GM21717 (cell line): ENCODE measurements at regions not wholly inside any gene's neighbourhood (a gene's known extent, or its start where the extent isn't known, plus 50 kb on each side); places are given as distances from the start of the nearest gene placed in this dataset.
"Not testable (repeated sequence)": the region's sequence is repeated elsewhere in the genome, so short reads cannot be mapped to it uniquely, and the experiment has no call there.

Source experiments
- ATAC-seq: cut with Tn5 transposase; IDR thresholded peaks from one replicate; pipeline ENCODE4 v1.9.1; 2021; ENCODE audit warnings: mild to moderate bottlenecking, moderate library complexity; ENCODE audit not compliant: unreplicated experiment

DNA sequence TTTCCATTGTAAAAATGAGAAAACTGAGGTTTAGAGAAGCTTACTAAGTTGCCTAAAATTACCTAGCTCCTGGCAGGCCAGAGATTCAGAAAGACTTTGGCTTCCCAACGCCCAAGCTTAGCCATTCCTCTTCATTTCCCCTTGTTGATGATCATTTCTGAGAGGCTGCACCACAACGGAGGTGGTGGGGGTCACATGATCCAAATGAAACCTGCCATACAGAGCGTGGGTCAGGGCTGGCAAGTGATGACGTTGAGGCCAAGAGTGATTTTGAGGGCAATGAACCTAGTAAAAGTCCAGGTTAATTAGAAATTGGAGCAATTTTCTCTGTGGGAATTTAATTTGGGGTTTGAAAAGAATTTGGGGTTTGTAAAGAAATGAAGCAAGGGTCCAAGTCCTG lies 109.9 kb downstream of the TMEM182 start:
- ATAC-seq: no peak

DNA sequence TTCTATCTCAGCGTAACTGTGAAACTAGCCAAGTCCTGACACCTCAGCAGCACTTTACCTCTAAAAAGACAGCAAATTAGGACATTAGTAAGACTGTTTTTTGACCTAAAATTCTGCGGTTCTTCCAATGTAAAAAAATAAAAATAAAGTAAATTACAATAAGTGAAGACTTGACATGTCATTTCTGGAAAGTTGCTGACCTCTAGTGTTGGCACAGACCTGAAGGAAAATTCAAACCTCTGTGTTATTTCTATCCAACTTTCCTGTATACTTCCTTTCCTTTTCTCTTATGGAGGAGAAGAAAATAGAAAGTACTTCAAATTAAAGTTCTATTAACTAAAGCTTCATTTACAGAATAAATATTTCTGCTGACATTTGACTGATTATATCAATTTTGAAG lies 110.6 kb downstream of the TMEM182 start:
- no peak for ATAC-seq

DNA sequence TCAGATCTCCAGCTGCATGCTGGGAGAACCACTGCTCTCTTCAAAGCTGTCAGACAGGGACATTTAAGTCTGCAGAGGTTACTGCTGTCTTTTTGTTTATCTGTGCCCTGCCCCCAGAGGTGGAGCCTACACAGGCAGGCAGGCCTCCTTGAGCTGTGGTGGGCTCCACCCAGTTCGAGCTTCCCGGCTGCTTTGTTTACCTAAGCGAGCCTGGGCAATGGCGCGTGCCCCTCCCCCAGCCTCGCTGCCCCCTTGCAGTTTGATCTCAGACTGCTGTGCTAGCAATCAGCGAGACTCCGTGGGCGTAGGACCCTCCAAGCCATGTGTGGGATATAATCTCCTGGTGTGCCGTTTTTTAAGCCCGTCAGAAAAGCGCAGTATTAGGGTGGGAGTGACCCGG lies 117.7 kb downstream of the TMEM182 start:
- not testable (repeated sequence) for ATAC-seq

DNA sequence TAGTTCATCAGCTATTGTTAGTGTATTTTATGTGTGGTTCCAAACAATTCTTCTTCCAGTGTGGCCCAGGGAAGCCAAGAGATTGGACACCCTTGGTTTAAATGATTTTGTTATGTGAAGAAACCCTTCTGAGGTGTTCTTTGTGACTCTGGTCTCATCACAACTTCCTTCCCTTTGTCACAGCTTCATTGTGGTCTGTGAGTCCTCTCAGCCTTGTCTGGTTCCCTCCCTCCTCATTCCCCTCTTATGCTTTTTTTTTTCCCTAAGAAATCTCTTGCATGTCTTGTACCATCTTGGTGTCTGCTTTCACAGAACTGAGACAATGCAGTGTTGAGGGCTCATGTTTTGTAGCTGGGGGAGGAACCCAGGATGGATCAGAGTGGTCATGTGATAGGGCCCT lies 118.9 kb downstream of the TMEM182 start:
- no peak for ATAC-seq

DNA sequence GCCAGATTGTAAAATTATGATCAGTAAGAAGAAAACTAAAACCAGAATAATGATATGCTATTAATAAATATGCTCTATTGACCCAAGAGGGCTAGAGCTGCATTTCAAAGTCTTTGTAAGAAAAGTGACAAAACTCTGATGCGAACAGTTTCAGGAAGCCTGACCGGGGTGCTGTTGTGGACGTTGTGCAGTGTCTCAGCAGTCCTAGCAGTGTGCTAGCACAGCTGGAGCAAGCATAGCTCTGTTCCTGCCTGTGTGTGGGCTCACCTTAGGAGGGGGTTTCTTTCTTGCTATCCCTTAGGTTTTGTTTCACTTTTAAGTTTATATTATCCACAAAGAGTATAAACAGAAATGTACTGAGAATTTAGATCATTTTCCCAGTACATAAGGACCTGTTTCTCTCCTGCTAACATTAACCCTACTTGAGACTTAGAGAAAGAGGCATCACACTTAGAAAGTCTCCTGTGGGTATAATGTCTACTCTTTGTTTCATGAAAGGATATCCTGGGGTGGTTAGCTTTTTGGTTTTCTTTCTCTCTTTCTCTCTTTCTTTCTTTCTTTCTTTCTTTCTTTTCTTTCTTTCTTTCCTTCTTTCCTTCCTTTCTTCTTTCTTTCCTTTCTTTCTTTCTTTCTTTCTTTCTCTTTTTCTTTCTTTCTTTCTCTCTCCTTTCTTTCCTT lies 124.5 kb downstream of the TMEM182 start:
- no peak for ATAC-seq

DNA sequence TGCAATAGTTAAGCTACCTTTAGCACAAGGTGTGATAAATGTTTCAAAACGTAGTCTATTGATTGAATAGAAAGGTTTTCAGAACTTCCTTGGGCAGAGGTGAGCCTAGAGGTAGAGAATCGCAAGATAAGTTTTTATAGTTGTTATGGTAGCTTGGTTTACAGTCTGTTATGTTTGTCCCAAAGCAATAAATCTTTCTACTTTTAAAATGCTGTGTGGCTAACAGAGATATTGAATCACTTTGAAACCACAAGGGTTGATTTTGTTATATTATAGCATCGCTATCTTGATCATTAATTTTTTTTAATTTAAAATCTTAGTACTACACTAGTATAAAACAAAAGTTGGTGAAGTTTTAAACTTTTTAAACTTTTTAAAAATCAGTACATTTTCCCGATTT lies 126.7 kb downstream of the TMEM182 start:
- ATAC-seq: no peak

DNA sequence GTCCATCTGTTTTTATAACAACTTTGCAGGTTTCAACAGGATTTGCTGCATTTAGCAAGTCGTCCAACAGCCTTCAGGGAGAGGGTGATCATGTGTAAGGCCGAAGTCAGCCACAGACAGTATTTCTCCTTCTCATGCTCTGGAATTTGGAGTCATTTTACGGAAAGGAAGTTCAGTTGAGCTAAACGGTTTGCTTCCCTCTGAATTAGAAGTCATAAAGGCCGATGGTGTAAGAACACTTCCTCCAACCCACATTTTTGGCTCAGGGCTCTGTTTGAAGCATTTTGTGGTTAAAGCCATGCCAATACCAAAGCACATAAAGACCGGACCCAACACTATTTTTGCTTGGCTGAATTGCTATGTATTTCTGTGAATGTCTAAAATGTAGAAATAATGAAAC lies 129.5 kb downstream of the TMEM182 start:
- ATAC-seq: no peak

DNA sequence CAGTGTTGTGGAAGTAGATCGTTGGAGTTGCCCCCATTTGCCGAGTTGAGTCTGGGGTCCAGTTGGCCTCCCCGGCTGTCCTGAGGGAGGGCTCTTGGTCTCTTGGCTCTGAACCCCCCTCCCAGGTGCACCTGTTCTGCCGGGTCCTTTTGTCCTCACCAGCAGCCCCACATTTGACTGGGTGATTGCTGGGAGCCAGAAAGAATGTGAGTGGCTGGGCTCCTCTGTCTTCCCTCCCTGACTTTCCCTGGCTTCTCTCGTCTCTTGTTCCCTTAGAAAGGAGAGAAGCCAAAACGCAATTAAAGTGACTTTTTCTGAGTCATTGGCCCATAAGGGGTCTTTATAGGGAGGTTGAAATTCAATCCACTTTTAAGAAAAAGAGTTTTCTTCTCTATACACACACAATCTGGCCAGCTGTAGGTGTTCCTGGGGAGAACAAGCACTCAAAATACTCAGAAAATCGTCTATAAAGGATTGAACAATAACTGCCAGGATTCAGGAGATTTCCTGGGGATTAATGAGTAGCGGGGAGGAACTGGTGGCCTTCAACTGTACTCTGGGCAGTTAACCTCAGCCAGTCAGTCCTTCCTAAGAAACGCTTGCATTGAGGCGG lies 131.0 kb downstream of the TMEM182 start:
- ATAC-seq: no peak

DNA sequence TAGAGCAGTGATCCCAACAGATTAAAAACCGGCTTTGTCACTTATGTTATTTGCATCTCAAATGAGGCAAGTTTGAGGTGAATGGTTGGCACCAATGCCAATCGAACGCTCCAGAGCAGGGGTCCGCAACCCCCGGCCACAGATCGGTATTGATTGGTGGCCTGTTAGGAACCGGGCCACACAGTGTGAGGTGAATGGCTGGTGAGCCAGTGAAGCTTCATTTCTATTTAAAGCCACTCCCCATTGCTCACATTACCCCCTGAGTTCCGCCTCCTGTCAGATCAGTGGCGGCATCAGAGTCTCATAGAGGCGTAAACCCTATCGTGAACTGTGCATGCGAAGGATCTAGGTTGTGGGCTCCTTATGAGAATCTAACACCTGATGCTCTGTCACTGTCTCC lies 132.0 kb downstream of the TMEM182 start:
- no peak for ATAC-seq

DNA sequence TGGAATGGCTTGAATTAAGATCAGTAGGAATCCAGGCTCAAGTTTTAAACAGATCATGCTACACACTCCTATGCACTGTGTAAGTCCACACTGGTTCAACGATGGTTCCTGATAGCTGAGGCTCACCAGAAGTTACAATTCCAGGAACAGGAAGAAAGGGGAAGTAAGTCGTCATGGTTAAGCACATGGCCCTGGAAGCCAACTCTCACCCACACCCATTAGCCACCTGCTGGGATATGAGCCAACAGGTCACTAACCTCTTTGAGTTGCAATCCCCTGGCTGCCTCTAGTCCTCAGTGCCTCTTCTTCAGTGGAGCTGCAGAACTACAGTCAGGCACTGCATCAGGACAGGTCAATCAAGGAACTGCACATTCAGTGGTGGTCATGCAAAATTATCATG lies 133.5 kb downstream of the TMEM182 start:
- ATAC-seq: no peak

DNA sequence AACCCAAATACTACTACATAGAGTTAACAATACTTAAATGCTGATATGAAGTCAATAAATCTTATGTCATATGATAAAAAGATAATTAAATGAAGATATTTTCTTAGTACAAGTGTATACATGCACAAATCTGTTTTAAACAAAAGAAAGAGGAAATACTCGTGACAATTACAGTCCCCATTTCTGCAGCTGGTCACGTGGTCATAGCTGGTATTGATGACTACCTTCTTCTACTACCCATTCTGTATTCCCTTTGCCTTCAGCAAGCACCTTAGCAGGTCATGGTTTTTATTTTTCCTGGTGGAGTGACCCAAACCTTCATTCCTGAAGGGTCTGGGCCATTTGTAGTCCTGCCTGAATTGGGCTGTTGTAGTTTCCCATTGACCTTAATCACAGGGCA lies 147.4 kb downstream of the TMEM182 start:
- not testable (repeated sequence) for ATAC-seq

DNA sequence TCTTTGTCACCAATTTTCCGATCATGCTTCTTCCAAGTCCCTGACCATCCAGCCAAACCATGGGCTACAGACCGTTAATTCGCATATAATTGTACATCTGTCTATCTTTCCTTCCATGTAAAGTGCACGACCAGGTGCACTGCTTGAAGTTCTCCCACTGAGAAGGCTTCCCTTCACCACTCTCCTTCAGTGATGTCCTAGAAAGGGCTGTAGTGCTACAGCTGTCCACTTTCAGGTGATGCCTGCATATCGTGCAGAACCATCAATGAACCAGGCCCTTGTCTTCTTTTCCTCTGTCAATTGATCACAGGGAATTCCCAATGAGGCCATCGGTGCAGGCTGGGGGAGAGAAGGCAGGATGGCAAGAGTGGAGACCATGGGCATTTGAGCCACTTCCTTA lies 148.9 kb downstream of the TMEM182 start:
- no peak for ATAC-seq

DNA sequence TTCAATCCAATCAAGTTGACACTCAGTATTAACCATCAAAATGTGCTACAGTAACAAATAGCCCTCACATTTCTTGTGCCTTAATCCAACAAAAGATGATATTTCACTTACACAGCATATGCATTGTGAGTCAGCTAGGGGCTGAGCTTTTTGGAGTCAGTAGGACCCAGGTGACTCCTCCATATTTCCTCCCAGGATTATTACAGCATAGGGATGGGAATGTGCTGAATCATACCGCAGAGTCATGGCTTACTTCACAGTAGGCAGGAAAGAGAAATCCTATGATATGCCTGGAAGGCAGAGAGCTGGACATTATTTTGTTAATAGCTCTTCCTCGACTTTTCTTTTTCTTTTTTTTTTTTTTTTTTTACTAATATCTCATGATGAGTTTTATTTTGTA lies 153.3 kb downstream of the TMEM182 start:
- no peak for ATAC-seq

DNA sequence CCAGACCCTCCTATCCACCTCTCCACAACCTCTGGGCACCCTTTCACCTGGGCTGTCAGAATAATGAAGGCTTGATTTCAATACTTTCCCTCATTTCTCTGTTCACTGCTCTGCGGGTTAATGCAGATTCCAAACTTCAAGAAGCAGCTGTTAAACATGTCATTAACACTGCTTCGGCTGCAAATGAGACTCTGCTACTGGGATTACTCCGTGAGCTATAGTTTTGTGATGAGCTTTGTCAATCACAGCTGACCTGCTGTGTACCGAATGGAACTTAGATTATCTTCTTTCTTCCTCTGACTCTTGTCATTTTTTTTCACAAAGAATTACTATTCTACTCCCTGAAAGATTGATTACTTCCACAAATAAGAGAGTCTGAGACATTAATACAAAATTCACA lies 160.5 kb downstream of the TMEM182 start:
- ATAC-seq: no peak

DNA sequence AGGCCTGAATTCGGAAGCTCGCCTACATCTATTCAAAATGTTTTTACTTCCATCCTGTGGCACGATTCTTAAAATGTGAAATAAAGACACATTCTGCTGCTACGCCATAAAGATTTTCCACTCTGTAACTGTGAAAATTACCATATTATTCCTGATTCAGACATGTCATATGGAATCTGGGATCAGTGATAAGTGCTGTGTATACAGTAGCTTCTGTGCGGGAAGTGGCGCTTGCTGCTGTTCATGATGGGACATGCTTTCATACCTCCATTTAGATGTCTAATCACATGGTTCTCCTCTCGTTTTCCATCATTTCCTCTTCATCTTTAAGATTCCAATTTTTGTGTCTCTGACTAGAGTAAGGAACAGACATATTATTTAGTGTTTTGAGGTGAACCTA lies 163.2 kb downstream of the TMEM182 start:
- ATAC-seq: no peak

DNA sequence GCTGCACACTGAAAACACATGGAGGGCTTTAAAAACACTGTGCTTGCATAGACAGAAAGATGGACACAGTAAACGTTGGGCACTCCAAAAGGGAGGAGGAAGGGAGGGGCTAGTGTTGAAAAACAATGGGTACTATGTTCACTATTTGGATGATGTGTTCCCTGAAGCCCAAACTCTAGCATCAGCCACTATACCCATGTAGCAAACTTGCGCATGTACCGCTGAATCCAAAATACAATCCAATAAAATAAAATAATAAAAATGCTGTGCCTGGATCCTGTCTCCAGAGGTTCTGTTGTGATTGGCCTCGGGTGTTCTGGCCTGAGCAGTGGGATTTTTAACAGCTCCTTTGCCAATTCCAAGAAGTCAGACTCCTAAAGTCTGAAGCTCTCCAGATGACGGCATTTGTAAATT lies 166.0 kb downstream of the TMEM182 start:
- ATAC-seq: no peak

DNA sequence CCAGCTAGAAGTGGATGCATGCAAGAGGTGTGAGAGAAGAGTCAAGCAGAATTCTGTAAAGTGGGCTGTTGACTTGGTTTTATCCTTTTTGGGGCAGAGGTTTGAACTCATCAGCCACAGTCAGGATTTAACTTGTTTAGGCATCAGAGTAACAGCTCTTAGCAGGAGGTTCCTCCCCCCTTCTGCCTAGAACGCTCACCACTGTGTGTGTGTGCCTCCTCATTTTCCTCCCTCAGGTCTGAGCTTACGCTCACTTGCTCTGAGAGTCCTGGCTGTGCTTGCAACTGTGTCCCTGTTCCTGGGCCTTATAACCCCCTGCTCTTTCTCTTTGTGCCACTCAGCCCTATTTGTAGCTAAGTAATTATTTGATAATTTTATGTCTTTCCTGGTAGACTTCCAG lies 167.9 kb downstream of the TMEM182 start:
- ATAC-seq: no peak

DNA sequence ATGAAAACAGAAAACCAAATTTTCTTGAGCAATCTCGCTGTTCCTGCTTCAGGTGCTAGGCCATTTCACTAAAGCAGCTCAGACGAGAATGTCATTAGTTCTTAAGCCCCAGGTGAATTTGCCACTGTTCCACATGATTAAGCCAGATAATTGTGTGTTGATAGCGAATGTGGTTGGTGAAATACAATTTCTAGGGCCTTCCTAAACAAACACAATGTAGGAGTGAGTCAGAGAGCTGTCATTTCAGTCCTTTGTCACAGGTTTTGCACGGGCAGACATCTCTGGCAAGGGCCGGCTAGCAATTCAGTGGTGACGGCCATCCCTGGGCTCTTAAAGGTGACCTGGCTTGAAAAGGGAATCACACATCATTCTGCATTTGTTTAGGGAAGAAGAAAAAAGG lies 170.7 kb downstream of the TMEM182 start:
- no peak for ATAC-seq

DNA sequence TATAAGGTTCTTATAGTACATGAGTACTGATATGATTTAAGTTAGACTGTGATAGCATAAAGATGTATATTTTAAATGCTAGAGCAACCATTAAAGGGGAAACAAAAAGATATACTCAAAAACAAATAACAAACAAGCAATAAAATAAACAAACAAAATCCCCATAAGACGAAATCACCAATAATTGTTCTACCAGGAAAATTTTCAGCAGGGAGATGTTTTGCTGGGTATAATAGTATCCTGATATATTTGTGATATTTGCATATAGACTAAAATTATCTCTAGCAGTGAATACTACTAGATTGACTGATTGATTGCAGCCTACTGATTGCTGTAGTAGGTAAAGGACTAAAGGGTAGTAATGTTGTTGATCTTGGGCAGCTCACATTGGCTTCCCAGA lies 177.4 kb downstream of the TMEM182 start:
- no peak for ATAC-seq

DNA sequence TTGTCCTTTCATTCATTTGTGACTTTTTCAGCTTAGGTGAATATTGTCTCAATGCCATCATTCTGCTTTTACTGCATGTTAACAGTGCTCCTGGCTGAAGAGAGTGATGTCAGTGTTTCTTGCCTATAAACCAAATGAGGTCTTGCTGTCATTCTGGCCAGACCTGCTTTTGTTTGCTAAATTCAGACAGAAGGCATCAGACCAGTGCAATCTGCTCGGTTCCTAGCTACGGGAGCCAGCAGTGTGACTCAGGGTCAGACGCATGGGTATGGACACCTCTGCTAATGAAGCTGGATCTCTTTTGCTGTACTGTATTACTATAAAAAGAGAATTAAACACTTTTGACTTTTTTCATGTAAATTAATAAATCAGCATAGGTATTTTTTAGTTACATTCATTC lies 178.9 kb downstream of the TMEM182 start:
- ATAC-seq: no peak

DNA sequence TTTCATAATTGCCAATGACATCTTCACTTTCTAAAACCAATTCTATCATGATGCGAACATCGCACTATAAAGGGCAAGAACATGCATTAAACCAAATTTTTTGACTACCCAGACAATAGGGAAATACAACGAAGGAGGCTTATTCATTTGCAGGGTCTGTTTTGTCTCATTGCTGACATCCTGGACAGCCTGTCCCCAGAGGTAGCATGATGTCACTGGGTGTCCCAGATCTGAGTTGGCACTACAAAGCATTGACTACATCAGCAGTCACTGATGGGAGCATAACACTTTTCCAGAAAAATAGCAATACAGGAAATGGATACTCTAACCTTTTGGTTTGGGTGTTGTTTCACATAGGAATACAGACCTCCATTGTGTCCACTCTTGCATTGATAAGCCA lies 180.3 kb downstream of the TMEM182 start:
- ATAC-seq: no peak

DNA sequence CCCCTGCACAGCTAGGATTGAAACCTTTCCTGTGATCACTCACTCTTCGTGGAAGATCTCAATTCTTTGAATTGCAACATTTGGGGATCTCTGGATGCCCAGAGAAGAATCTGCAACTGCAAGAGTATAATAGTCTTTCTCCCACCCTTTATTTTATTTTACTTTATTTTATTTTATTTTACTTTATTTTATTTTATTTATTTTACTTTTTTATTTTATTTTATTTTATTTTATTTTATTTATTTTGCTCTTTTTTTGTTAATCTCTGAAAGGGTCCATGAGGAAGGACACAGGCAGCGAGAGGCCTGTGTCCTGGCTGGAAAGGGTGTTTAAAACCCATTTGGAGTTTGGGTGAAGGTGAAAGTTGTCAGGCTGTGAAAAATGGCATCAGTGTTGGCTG lies 181.4 kb downstream of the TMEM182 start:
- ATAC-seq: no peak

DNA sequence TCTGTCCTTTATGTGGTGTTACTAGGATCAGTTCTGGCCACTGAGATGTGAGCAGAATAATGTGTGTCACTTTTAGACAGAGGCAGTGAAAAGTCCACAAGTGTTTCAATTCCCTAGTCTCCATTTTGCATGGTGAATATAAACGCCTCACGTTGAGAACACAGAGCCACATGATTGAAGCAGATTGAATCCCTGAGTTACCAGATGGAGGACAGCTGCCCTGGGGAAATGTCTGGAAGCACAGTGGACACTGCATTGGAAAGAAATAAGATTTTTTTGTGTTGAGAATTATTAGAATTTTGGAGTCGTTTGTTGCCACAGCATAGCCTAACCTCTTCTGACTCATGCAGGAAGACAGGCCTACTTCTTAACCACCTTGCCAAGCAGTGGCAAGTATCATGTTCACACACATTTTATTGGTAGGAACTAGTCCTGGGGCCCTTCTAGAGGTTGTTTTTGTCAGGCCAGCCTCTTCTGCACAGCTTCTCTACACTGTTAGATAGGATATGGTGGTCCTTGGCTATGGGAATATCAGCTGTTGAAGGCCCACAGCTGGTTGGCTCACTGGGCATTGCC lies 188.6 kb downstream of the TMEM182 start:
- ATAC-seq: no peak
